Stimulated activated CD8-positive, alpha-beta memory T cell treated with anti-CD3 and anti-CD28 coated beads, Interleukin-12 subunit alpha, Interleukin-12 subunit beta, amount 100 ng/mL, for 1 hour (primary cell): ENCODE measurements at regions not wholly inside any gene's neighbourhood (a gene's known extent, or its start where the extent isn't known, plus 50 kb on each side); places are given as distances from the start of the nearest gene placed in this dataset.
"Not testable (repeated sequence)": the region's sequence is repeated elsewhere in the genome, so short reads cannot be mapped to it uniquely, and the experiment has no call there.

Source experiments
- DNase-seq: peaks from one replicate; pipeline ENCODE4 v3.0.0-alpha.2; 2020; ENCODE audit warnings: low read depth

- DNase-seq = no peak
These were observed 1655.3 kb upstream of the C9orf72 start for GRCh38 chr9:29228558-29228957.

GRCh38 chr9:29230931-29231330 lies 1657.7 kb upstream of the C9orf72 start:
- no peak for DNase-seq

- no peak for DNase-seq
These were observed 1659.9 kb upstream of the C9orf72 start for GRCh38 chr9:29233193-29233592.

- no peak for DNase-seq
These were observed 1668.0 kb upstream of the C9orf72 start for GRCh38 chr9:29241320-29241719.

GRCh38 chr9:29245351-29245750 lies 1672.1 kb upstream of the C9orf72 start:
- no peak for DNase-seq

- not testable (repeated sequence) for DNase-seq
These were observed 1697.1 kb upstream of the C9orf72 start for GRCh38 chr9:29270400-29270799.

GRCh38 chr9:29282121-29282520 lies 1708.8 kb upstream of the C9orf72 start:
- no peak for DNase-seq

GRCh38 chr9:29285818-29286217 lies 1712.5 kb upstream of the C9orf72 start:
- DNase-seq = no peak

- no peak for DNase-seq
These were observed 1716.1 kb upstream of the C9orf72 start for GRCh38 chr9:29289365-29289764.

GRCh38 chr9:29290516-29290915 lies 1717.2 kb upstream of the C9orf72 start:
- DNase-seq = no peak

GRCh38 chr9:29297592-29297991 lies 1724.3 kb upstream of the C9orf72 start:
- no peak for DNase-seq

GRCh38 chr9:29311221-29311620 lies 1737.9 kb upstream of the C9orf72 start:
- DNase-seq = no peak

GRCh38 chr9:29312327-29312726 lies 1739.0 kb upstream of the C9orf72 start:
- DNase-seq = no peak

- no peak for DNase-seq
These were observed 1746.6 kb upstream of the C9orf72 start for GRCh38 chr9:29319736-29320513.

GRCh38 chr9:29322240-29322639 lies 1749.0 kb upstream of the C9orf72 start:
- DNase-seq = no peak

- no peak for DNase-seq
These were observed 1752.6 kb upstream of the C9orf72 start for GRCh38 chr9:29325894-29326293.

GRCh38 chr9:29332789-29333188 lies 1759.5 kb upstream of the C9orf72 start:
- DNase-seq = no peak

GRCh38 chr9:29336281-29336680 lies 1763.0 kb upstream of the C9orf72 start:
- no peak for DNase-seq

- no peak for DNase-seq
These were observed 1766.1 kb upstream of the C9orf72 start for GRCh38 chr9:29339387-29339786.

GRCh38 chr9:29348999-29349398 lies 1775.7 kb upstream of the C9orf72 start:
- no peak for DNase-seq

- no peak for DNase-seq
These were observed 1816.1 kb upstream of the C9orf72 start for GRCh38 chr9:29389421-29389820.

- DNase-seq = no peak
These were observed 1817.6 kb upstream of the C9orf72 start for GRCh38 chr9:29390859-29391258.

- DNase-seq = no peak
These were observed 1819.8 kb upstream of the C9orf72 start for GRCh38 chr9:29393064-29393463.

- no peak for DNase-seq
These were observed 1821.6 kb upstream of the C9orf72 start for GRCh38 chr9:29394855-29395254.
